HepG2 (cell line): ENCODE measurements at regions not wholly inside any gene's neighbourhood (a gene's known extent, or its start where the extent isn't known, plus 50 kb on each side); places are given as distances from the start of the nearest gene placed in this dataset.

Experiments used
- EZH2 ChIP-seq: conservative IDR thresholded peaks from 2 replicates; pipeline ENCODE4 v1.6.1; 2012; ENCODE audit warnings: mild to moderate bottlenecking, low read depth, low read length, moderate library complexity
- MZF1 ChIP-seq: sonication (generic); formaldehyde crosslinking; IDR thresholded peaks from 2 replicates; pipeline ENCODE4 v1.8.1; 2023; ENCODE audit warnings: mild to moderate bottlenecking, missing genetic modification reagents, borderline replicate concordance
- NR2C2 ChIP-seq: sonication (generic); formaldehyde crosslinking; IDR thresholded peaks from 2 replicates; pipeline ENCODE4 v1.4.0; 2020; ENCODE audit warnings: missing genetic modification reagents, mild to moderate bottlenecking, moderate library complexity, borderline replicate concordance
- SIN3A ChIP-seq: IDR thresholded peaks from 2 replicates; pipeline ENCODE4 v1.6.1; 2011; ENCODE audit warnings: low read depth, mild to moderate bottlenecking, control low read depth, low read length, borderline replicate concordance
- TF ChIP-seq, protein P1 (sequence below): sonication (generic); formaldehyde crosslinking; IDR thresholded peaks from 2 replicates; pipeline ENCODE4 v1.5.0; 2020; ENCODE audit warnings: mild to moderate bottlenecking, missing genetic modification reagents, moderate library complexity
- TF ChIP-seq, protein P2 (sequence below), 2 experiments: fragments of 450-650 bp in 1 of 2; sonication (generic) in 1 of 2; formaldehyde crosslinking in 1 of 2; IDR thresholded peaks; 2 replicates each; pipeline versions ENCODE4 v1.6.1 to v1.8.0; 2016 to 2022; ENCODE audit warnings: antibody characterized with exemption in 1 of 2, mild to moderate bottlenecking in 1 of 2, missing genetic modification reagents in 1 of 2
- TF ChIP-seq, protein P3 (sequence below): IDR thresholded peaks from 2 replicates; pipeline ENCODE4 v1.6.1; 2016
- TF ChIP-seq, protein P4 (sequence below): sonication (generic); formaldehyde crosslinking; IDR thresholded peaks from 2 replicates; pipeline ENCODE4 v1.8.0; 2022; ENCODE audit warnings: missing genetic modification reagents, mild to moderate bottlenecking, moderate library complexity, borderline replicate concordance

DNA sequence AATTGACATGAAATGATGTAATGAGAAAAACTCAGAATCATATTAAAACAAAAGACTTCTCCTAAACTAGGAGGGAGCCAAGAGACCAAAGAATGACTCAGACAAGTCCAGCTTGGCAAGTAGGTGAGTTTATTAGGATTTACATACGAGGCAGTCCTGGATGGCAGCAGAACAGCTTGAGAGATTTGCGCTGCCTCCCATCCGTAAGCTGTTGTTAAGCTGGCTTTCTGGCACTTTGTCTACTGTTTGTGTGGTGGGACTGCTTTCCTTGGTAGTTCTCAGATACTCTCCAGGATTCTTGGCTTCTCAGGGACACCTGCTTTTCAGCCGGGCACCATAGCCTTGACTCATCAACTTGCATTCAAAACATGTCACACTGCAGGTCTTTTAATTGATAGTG is 57.6 kb downstream of the COX7C start:
- TF ChIP-seq, protein P1, sequence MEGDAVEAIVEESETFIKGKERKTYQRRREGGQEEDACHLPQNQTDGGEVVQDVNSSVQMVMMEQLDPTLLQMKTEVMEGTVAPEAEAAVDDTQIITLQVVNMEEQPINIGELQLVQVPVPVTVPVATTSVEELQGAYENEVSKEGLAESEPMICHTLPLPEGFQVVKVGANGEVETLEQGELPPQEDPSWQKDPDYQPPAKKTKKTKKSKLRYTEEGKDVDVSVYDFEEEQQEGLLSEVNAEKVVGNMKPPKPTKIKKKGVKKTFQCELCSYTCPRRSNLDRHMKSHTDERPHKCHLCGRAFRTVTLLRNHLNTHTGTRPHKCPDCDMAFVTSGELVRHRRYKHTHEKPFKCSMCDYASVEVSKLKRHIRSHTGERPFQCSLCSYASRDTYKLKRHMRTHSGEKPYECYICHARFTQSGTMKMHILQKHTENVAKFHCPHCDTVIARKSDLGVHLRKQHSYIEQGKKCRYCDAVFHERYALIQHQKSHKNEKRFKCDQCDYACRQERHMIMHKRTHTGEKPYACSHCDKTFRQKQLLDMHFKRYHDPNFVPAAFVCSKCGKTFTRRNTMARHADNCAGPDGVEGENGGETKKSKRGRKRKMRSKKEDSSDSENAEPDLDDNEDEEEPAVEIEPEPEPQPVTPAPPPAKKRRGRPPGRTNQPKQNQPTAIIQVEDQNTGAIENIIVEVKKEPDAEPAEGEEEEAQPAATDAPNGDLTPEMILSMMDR (CRISPR knock-in tag), result no peak
- TF ChIP-seq EZH2 (no peak), MZF1 (CRISPR knock-in tag) (no peak), SIN3A (no peak), NR2C2 (no peak)
- TF ChIP-seq, protein P2, sequence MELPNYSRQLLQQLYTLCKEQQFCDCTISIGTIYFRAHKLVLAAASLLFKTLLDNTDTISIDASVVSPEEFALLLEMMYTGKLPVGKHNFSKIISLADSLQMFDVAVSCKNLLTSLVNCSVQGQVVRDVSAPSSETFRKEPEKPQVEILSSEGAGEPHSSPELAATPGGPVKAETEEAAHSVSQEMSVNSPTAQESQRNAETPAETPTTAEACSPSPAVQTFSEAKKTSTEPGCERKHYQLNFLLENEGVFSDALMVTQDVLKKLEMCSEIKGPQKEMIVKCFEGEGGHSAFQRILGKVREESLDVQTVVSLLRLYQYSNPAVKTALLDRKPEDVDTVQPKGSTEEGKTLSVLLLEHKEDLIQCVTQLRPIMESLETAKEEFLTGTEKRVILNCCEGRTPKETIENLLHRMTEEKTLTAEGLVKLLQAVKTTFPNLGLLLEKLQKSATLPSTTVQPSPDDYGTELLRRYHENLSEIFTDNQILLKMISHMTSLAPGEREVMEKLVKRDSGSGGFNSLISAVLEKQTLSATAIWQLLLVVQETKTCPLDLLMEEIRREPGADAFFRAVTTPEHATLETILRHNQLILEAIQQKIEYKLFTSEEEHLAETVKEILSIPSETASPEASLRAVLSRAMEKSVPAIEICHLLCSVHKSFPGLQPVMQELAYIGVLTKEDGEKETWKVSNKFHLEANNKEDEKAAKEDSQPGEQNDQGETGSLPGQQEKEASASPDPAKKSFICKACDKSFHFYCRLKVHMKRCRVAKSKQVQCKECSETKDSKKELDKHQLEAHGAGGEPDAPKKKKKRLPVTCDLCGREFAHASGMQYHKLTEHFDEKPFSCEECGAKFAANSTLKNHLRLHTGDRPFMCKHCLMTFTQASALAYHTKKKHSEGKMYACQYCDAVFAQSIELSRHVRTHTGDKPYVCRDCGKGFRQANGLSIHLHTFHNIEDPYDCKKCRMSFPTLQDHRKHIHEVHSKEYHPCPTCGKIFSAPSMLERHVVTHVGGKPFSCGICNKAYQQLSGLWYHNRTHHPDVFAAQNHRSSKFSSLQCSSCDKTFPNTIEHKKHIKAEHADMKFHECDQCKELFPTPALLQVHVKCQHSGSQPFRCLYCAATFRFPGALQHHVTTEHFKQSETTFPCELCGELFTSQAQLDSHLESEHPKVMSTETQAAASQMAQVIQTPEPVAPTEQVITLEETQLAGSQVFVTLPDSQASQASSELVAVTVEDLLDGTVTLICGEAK (IDR thresholded peaks at IDR 0.05), result no peak
- TF ChIP-seq, protein P2 (CRISPR knock-in tag; IDR thresholded peaks at IDR 0.05), result no peak
- TF ChIP-seq, protein P3, sequence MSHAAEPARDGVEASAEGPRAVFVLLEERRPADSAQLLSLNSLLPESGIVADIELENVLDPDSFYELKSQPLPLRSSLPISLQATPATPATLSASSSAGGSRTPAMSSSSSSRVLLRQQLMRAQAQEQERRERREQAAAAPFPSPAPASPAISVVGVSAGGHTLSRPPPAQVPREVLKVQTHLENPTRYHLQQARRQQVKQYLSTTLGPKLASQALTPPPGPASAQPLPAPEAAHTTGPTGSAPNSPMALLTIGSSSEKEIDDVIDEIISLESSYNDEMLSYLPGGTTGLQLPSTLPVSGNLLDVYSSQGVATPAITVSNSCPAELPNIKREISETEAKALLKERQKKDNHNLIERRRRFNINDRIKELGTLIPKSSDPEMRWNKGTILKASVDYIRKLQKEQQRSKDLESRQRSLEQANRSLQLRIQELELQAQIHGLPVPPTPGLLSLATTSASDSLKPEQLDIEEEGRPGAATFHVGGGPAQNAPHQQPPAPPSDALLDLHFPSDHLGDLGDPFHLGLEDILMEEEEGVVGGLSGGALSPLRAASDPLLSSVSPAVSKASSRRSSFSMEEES (CRISPR knock-in tag), result no peak
- TF ChIP-seq, protein P4, sequence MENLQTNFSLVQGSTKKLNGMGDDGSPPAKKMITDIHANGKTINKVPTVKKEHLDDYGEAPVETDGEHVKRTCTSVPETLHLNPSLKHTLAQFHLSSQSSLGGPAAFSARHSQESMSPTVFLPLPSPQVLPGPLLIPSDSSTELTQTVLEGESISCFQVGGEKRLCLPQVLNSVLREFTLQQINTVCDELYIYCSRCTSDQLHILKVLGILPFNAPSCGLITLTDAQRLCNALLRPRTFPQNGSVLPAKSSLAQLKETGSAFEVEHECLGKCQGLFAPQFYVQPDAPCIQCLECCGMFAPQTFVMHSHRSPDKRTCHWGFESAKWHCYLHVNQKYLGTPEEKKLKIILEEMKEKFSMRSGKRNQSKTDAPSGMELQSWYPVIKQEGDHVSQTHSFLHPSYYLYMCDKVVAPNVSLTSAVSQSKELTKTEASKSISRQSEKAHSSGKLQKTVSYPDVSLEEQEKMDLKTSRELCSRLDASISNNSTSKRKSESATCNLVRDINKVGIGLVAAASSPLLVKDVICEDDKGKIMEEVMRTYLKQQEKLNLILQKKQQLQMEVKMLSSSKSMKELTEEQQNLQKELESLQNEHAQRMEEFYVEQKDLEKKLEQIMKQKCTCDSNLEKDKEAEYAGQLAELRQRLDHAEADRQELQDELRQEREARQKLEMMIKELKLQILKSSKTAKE, result no peak
